DND-41 (cell line): ENCODE measurements at regions not wholly inside any gene's neighbourhood (a gene's known extent, or its start where the extent isn't known, plus 50 kb on each side); places are given as distances from the start of the nearest gene placed in this dataset.

Source experiments
- CTCF ChIP-seq: IDR thresholded peaks from 2 replicates; pipeline ENCODE4 v1.5.1; 2012; ENCODE audit warnings: borderline replicate concordance, low read length, moderate library complexity, mild to moderate bottlenecking; ENCODE audit not compliant: poor library complexity, severe bottlenecking; ENCODE audit errors: extremely low read depth
- EZH2 ChIP-seq: IDR thresholded peaks from 3 replicates; pipeline ENCODE4 v1.6.1; 2012; ENCODE audit warnings: borderline replicate concordance, low read depth, mild to moderate bottlenecking, moderate library complexity, low read length, inconsistent platforms; ENCODE audit not compliant: severe bottlenecking

- TF ChIP-seq EZH2, result no peak
- TF ChIP-seq CTCF, result no peak
These were observed 502.3 kb downstream of the TBC1D4 start for GRCh38 chr13:74979703-74980102.
